ENCODE measurements at regions not wholly inside any gene's neighbourhood (a gene's known extent, or its start where the extent isn't known, plus 50 kb on each side); places are given as distances from the start of the nearest gene placed in this dataset.

GRCh38 chr1:182195733-182196132, 134.2 kb upstream of the ZNF648 start:
- H3K9me3 Mint-ChIP-seq, result peaks cover 0 to 1% (median 0%) of the 10 kb centered on the region in 8 donors
- H3K4me1 Mint-ChIP-seq, result peaks cover 0 to 2% (median 0%) of the 10 kb centered on the region in 4 donors
- no peaks in the 10 kb centered on the region for H3K4me1 ChIP-seq (ENCODE audit: insufficient read depth, low read length)
- DNase-seq, result no peak
- CTCF ChIA-PET (ENCODE audit: partially characterized antibody), result interaction anchor here (0.9 to 1.9 kb wide), 3 partner anchors 10 to 53 kb away, joined by 3 to 4 read pairs (median 3); no protein-coding TSS in a partner anchor
- H3K36me3 Mint-ChIP-seq, result no peaks in the 10 kb centered on the region
- intact Hi-C loops (cut with micrococcal nuclease), result no loop called here
- peaks cover 9 to 13% of the 10 kb centered on the region in 2 donors for H3K27me3 Mint-ChIP-seq
- no peak overlapping the region for H3K4me3 Mint-ChIP-seq
- no peak overlapping the region for H3K4me3 ChIP-seq (ENCODE audit: low read length in 2 of 2)
- no peaks in the 10 kb centered on the region for H3K27me3 ChIP-seq (ENCODE audit: insufficient read depth, low read length)
- no peaks in the 10 kb centered on the region for H3K9me3 ChIP-seq (ENCODE audit: control insufficient read depth in 1 of 2, low read length in 2 of 2)
- H3K27ac ChIP-seq (ENCODE audit: low read depth, low read length), result no peak overlapping the region
- H3K27ac Mint-ChIP-seq, result no peak overlapping the region
- H3K36me3 ChIP-seq (ENCODE audit: insufficient read depth, low read length), result no peaks in the 10 kb centered on the region
- POLR2A ChIA-PET (ENCODE audit: partially characterized antibody), result no interaction called here

GRCh38 chr1:182193908-182194550, 132.5 kb upstream of the ZNF648 start:
- POLR2A ChIA-PET (ENCODE audit: partially characterized antibody), result no interaction called here
- Mint-ChIP-seq H3K4me3 (no peak overlapping the region), H3K27me3 (peaks cover 16 to 17% of the 10 kb centered on the region in 2 donors), H3K4me1 (peaks cover 0 to 3% (median 0%) of the 10 kb centered on the region in 4 donors), H3K27ac (no peak overlapping the region), H3K9me3 (peaks cover 0 to 1% (median 0%) of the 10 kb centered on the region in 8 donors), H3K36me3 (no peaks in the 10 kb centered on the region)
- Histone ChIP-seq H3K9me3 (ENCODE audit: control insufficient read depth in 1 of 2, low read length in 2 of 2) (no peaks in the 10 kb centered on the region), H3K27me3 (ENCODE audit: insufficient read depth, low read length) (no peaks in the 10 kb centered on the region), H3K27ac (ENCODE audit: low read depth, low read length) (no peak overlapping the region), H3K36me3 (ENCODE audit: insufficient read depth, low read length) (no peaks in the 10 kb centered on the region), H3K4me1 (ENCODE audit: insufficient read depth, low read length) (no peaks in the 10 kb centered on the region), H3K4me3 (ENCODE audit: low read length in 2 of 2) (no peak overlapping the region)
- CTCF ChIA-PET (ENCODE audit: partially characterized antibody), result interaction anchor here (1.9 kb wide), 1 partner anchor 11 kb away, joined by 4 read pairs; no protein-coding TSS in a partner anchor
- intact Hi-C loops (cut with micrococcal nuclease), result no loop called here
- no peak for DNase-seq

DNA sequence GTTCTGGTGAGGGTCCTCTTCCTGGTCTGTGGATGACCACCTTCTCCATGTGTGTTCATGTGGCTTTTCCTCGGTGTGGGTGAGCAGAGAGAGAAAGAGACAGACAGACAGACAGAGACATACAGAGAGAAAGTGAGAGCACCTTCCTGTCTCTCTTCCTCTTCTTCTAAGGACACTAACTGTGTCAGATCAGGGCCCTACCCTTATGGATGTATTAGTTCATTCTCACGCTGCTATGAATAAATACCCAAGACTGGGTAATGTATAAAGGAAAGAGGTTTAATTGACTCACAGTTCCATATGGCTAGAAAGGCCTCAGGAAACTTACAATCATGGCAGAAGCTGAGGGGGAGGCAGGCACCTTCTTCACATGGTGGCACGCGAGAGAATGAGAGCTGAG, 131.5 kb upstream of the ZNF648 start:
- Histone ChIP-seq H3K36me3 (ENCODE audit: insufficient read depth, low read length) (no peaks in the 10 kb centered on the region), H3K4me3 (ENCODE audit: low read length in 2 of 2) (no peak overlapping the region), H3K27ac (ENCODE audit: low read depth, low read length) (no peak overlapping the region), H3K4me1 (ENCODE audit: insufficient read depth, low read length) (no peaks in the 10 kb centered on the region), H3K27me3 (ENCODE audit: insufficient read depth, low read length) (no peaks in the 10 kb centered on the region), H3K9me3 (ENCODE audit: control insufficient read depth in 1 of 2, low read length in 2 of 2) (no peaks in the 10 kb centered on the region)
- H3K4me3 Mint-ChIP-seq, result no peak overlapping the region
- H3K36me3 Mint-ChIP-seq, result no peaks in the 10 kb centered on the region
- H3K4me1 Mint-ChIP-seq, result peaks cover 0 to 3% (median 0%) of the 10 kb centered on the region in 4 donors
- intact Hi-C loops (cut with micrococcal nuclease), result no loop called here
- H3K27ac Mint-ChIP-seq, result no peak overlapping the region
- ChIA-PET CTCF (ENCODE audit: partially characterized antibody) (no interaction called here), POLR2A (ENCODE audit: partially characterized antibody) (no interaction called here)
- DNase-seq, result no peak
- peaks cover 16 to 17% of the 10 kb centered on the region in 2 donors for H3K27me3 Mint-ChIP-seq
- peaks cover 0 to 1% (median 0%) of the 10 kb centered on the region in 8 donors for H3K9me3 Mint-ChIP-seq

DNA sequence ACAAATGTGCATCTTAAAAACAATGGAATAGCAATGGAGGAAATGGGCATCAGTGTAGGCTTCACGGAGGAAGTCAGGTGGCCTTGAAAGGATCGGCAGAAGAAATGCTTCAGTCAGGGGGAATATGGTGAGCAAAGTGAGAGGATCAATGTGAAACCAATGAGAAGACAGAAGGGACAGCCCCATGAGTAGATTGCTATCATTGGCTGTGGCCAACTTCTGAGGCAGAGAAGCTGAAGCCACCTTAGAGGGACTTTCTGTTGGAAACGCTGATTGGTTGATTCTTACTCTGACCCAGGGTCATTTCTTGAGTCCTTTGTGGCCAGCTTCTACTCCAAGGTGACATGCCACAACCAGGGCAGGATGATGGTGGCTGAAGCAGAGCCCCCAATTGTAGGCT, 130.7 kb upstream of the ZNF648 start:
- Mint-ChIP-seq H3K36me3 (no peaks in the 10 kb centered on the region), H3K9me3 (peaks cover 0 to 1% (median 0%) of the 10 kb centered on the region in 8 donors), H3K4me3 (no peak overlapping the region), H3K27me3 (peaks cover 16 to 17% of the 10 kb centered on the region in 2 donors), H3K27ac (no peak overlapping the region), H3K4me1 (peaks cover 0 to 3% (median 0%) of the 10 kb centered on the region in 4 donors)
- Histone ChIP-seq H3K9me3 (ENCODE audit: control insufficient read depth in 1 of 2, low read length in 2 of 2) (no peaks in the 10 kb centered on the region), H3K27me3 (ENCODE audit: insufficient read depth, low read length) (no peaks in the 10 kb centered on the region), H3K36me3 (ENCODE audit: insufficient read depth, low read length) (no peaks in the 10 kb centered on the region), H3K4me1 (ENCODE audit: insufficient read depth, low read length) (no peaks in the 10 kb centered on the region), H3K27ac (ENCODE audit: low read depth, low read length) (no peak overlapping the region), H3K4me3 (ENCODE audit: low read length in 2 of 2) (no peak overlapping the region)
- ChIA-PET POLR2A (ENCODE audit: partially characterized antibody) (no interaction called here), CTCF (ENCODE audit: partially characterized antibody) (no interaction called here)
- no peak for DNase-seq
- intact Hi-C loops (cut with micrococcal nuclease), result no loop called here

- no peak overlapping the region for H3K27ac Mint-ChIP-seq
- intact Hi-C loops (cut with micrococcal nuclease), result no loop called here
- no peak for DNase-seq
- peaks cover 0 to 1% (median 0%) of the 10 kb centered on the region in 8 donors for H3K9me3 Mint-ChIP-seq
- H3K27ac ChIP-seq (ENCODE audit: low read depth, low read length), result no peak overlapping the region
- H3K9me3 ChIP-seq (ENCODE audit: control insufficient read depth in 1 of 2, low read length in 2 of 2), result no peaks in the 10 kb centered on the region
- no peaks in the 10 kb centered on the region for H3K27me3 ChIP-seq (ENCODE audit: insufficient read depth, low read length)
- peaks cover 16 to 17% of the 10 kb centered on the region in 2 donors for H3K27me3 Mint-ChIP-seq
- H3K4me1 Mint-ChIP-seq, result peaks cover 0 to 3% (median 0%) of the 10 kb centered on the region in 4 donors
- POLR2A ChIA-PET (ENCODE audit: partially characterized antibody), result no interaction called here
- CTCF ChIA-PET (ENCODE audit: partially characterized antibody), result interaction anchor here (0.7 kb wide), 1 partner anchor 298 kb away, joined by 4 read pairs; no protein-coding TSS in a partner anchor
- H3K36me3 Mint-ChIP-seq, result no peaks in the 10 kb centered on the region
- H3K4me3 Mint-ChIP-seq, result no peak overlapping the region
- no peaks in the 10 kb centered on the region for H3K36me3 ChIP-seq (ENCODE audit: insufficient read depth, low read length)
- no peak overlapping the region for H3K4me3 ChIP-seq (ENCODE audit: low read length in 2 of 2)
- H3K4me1 ChIP-seq (ENCODE audit: insufficient read depth, low read length), result no peaks in the 10 kb centered on the region
These were observed 130.0 kb upstream of the ZNF648 start for GRCh38 chr1:182191381-182192115.

- Histone ChIP-seq H3K9me3 (ENCODE audit: control insufficient read depth in 1 of 2, low read length in 2 of 2) (no peaks in the 10 kb centered on the region), H3K36me3 (ENCODE audit: insufficient read depth, low read length) (no peaks in the 10 kb centered on the region), H3K4me1 (ENCODE audit: insufficient read depth, low read length) (no peaks in the 10 kb centered on the region), H3K27me3 (ENCODE audit: insufficient read depth, low read length) (no peaks in the 10 kb centered on the region), H3K27ac (ENCODE audit: low read depth, low read length) (no peak overlapping the region), H3K4me3 (ENCODE audit: low read length in 2 of 2) (no peak overlapping the region)
- Mint-ChIP-seq H3K4me1 (peaks cover 0 to 3% (median 0%) of the 10 kb centered on the region in 4 donors), H3K4me3 (no peak overlapping the region), H3K9me3 (peaks cover 0 to 1% (median 0%) of the 10 kb centered on the region in 8 donors), H3K27ac (no peak overlapping the region), H3K27me3 (peaks cover 11 to 12% of the 10 kb centered on the region in 2 donors), H3K36me3 (no peaks in the 10 kb centered on the region)
- no peak for DNase-seq
- intact Hi-C loops (cut with micrococcal nuclease), result no loop called here
- ChIA-PET CTCF (ENCODE audit: partially characterized antibody) (interaction anchor here (1.1 kb wide), 1 partner anchor 46 kb away, joined by 3 read pairs; no protein-coding TSS in a partner anchor), POLR2A (ENCODE audit: partially characterized antibody) (no interaction called here)
These were observed 128.1 kb upstream of the ZNF648 start for GRCh38 chr1:182189535-182190066.

- CTCF ChIA-PET (ENCODE audit: partially characterized antibody), result no interaction called here
- H3K9me3 ChIP-seq (ENCODE audit: control insufficient read depth in 1 of 2, low read length in 2 of 2), result no peaks in the 10 kb centered on the region
- no peak for DNase-seq
- H3K27ac ChIP-seq (ENCODE audit: low read depth, low read length), result no peak overlapping the region
- H3K27me3 ChIP-seq (ENCODE audit: insufficient read depth, low read length), result no peaks in the 10 kb centered on the region
- no peaks in the 10 kb centered on the region for H3K36me3 ChIP-seq (ENCODE audit: insufficient read depth, low read length)
- Mint-ChIP-seq H3K4me1 (peaks cover 0 to 2% (median 0%) of the 10 kb centered on the region in 4 donors), H3K36me3 (no peaks in the 10 kb centered on the region), H3K27me3 (peaks cover 10% of the 10 kb centered on the region in 2 donors), H3K4me3 (no peak overlapping the region), H3K27ac (no peak overlapping the region), H3K9me3 (no peaks in the 10 kb centered on the region)
- no peaks in the 10 kb centered on the region for H3K4me1 ChIP-seq (ENCODE audit: insufficient read depth, low read length)
- H3K4me3 ChIP-seq (ENCODE audit: low read length in 2 of 2), result no peak overlapping the region
- POLR2A ChIA-PET (ENCODE audit: partially characterized antibody), result no interaction called here
- intact Hi-C loops (cut with micrococcal nuclease), result no loop called here
These were observed 125.2 kb upstream of the ZNF648 start for GRCh38 chr1:182186757-182187146.

Data from CD4-positive, alpha-beta memory T cell (primary cell).